OCI-LY1 (cell line): ENCODE measurements at regions not wholly inside any gene's neighbourhood (a gene's known extent, or its start where the extent isn't known, plus 50 kb on each side); places are given as distances from the start of the nearest gene placed in this dataset.

Experiments
- EZH2 ChIP-seq: fragments of 200-600 bp; sonication (generic), shearing (Covaris generic); IDR thresholded peaks from 2 replicates; pipeline ENCODE4 v1.8.0; 2017; ENCODE audit warnings: borderline replicate concordance, mixed run types, mild to moderate bottlenecking, antibody characterized with exemption, low read length, moderate library complexity, mixed read lengths
- TF ChIP-seq, protein P1 (sequence below): fragments of 200-600 bp; sonication (generic), shearing (Covaris generic); IDR thresholded peaks from 2 replicates; pipeline ENCODE4 v1.5.1; 2017; ENCODE audit warnings: mild to moderate bottlenecking, antibody characterized with exemption, low read length, moderate library complexity, mixed read lengths

DNA sequence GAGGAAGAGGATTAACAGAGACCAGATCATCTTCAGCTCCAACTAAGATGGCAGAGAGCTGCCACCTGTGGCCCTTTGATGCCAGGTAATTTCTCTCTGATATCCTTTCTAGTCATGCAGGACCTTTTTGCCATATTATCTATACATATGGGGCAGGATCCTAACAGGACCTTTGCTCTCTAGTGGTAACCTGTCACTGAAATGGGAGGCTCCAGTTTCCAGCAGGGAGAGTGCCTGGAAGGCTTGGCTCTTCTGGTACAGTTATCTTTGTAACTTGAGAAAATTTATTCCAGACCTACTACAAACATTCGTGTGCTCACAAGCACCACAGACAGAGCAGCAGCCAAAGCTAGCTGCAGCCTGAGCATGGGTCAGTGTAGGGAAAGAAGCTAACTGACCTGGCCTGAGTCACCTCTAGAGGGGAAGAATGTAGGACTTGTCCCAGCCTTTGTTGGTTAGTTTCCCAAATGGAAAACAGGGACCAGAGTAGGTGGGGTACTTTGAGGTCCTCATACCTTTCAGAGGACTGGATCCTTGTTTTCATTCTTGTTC is 86.5 kb upstream of the MACF1 start:
- TF ChIP-seq, protein P1, sequence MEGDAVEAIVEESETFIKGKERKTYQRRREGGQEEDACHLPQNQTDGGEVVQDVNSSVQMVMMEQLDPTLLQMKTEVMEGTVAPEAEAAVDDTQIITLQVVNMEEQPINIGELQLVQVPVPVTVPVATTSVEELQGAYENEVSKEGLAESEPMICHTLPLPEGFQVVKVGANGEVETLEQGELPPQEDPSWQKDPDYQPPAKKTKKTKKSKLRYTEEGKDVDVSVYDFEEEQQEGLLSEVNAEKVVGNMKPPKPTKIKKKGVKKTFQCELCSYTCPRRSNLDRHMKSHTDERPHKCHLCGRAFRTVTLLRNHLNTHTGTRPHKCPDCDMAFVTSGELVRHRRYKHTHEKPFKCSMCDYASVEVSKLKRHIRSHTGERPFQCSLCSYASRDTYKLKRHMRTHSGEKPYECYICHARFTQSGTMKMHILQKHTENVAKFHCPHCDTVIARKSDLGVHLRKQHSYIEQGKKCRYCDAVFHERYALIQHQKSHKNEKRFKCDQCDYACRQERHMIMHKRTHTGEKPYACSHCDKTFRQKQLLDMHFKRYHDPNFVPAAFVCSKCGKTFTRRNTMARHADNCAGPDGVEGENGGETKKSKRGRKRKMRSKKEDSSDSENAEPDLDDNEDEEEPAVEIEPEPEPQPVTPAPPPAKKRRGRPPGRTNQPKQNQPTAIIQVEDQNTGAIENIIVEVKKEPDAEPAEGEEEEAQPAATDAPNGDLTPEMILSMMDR, result no peak
- no peak for TF ChIP-seq EZH2
